22Rv1 (cell line): ENCODE measurements at regions not wholly inside any gene's neighbourhood (a gene's known extent, or its start where the extent isn't known, plus 50 kb on each side); places are given as distances from the start of the nearest gene placed in this dataset.

ENCODE experiments used
- CTCF ChIP-seq: fragments of 450-650 bp; IDR thresholded peaks from 2 replicates; pipeline ENCODE4 v1.5.1; 2017; ENCODE audit warnings: mild to moderate bottlenecking
- ZFX ChIP-seq: fragments of 450-650 bp; IDR thresholded peaks from 2 replicates; pipeline ENCODE4 v1.6.1; 2017; ENCODE audit warnings: antibody characterized with exemption, borderline replicate concordance

DNA sequence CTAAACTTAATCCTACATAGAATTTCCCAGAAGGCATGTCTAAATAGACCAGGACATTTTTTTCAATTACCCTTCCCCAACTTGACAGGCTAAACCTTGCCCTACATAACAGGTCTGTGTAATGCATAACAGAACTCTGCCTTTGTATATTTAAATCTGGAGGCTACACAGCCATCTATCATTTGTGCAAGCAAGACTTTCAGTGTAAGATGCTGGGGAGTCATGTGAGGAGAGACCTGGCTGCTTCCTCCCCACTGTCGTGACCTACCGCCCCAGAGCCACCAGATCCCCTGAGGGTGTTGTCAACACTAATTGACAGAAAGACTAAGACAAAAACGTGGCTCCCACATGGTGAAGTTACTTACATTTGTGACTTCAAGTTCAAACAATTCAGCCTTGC, 342.2 kb downstream of the PPARGC1A start:
- TF ChIP-seq CTCF (no peak), ZFX (no peak)
